GM12865 (cell line): ENCODE measurements at regions not wholly inside any gene's neighbourhood (a gene's known extent, or its start where the extent isn't known, plus 50 kb on each side); places are given as distances from the start of the nearest gene placed in this dataset.
"Not testable (repeated sequence)": the region's sequence is repeated elsewhere in the genome, so short reads cannot be mapped to it uniquely, and the experiment has no call there.

ENCODE experiments used
- DNase-seq: peaks from one replicate; pipeline ENCODE4 v3.0.0; 2010; ENCODE audit warnings: low read depth
- H3K4me3 ChIP-seq: 2 replicates; pipeline ENCODE4 v1.5.1; 2011; ENCODE audit warnings: mild to moderate bottlenecking, low read depth, low read length, control low read depth
- CTCF ChIP-seq: IDR thresholded peaks from 2 replicates; pipeline ENCODE4 v1.5.1; 2011; ENCODE audit warnings: low read length, control low read depth, low read depth, inconsistent platforms; ENCODE audit not compliant: insufficient read depth; ENCODE audit errors: missing control alignments

DNA sequence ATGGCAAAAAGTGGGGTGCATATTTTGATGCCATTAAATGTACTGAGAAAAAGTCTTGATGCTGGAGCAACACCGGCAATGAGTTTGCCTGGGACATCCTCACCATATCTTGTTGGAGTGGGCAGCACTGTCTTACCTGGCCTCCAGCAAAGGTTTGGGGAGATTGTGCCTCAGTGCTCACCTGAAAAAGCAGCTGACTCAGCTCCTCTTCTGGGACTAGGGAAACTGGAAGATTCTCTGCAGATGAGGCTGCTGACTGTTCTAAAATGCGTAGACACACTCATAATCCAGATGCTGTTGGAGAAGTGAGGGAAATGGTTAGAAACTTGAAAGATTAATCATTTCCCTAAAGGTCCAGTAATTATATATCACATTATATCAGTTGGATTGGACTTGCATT lies 593.7 kb upstream of the HS3ST1 start:
- DNase-seq = no peak
- H3K4me3 ChIP-seq = no peak overlapping the region
- no peak for TF ChIP-seq CTCF

GRCh38 chr4:12016729-12017128 lies 588.0 kb upstream of the HS3ST1 start:
- no peak overlapping the region for H3K4me3 ChIP-seq
- no peak for DNase-seq
- no peak for TF ChIP-seq CTCF

- DNase-seq = no peak
- no peak overlapping the region for H3K4me3 ChIP-seq
- no peak for TF ChIP-seq CTCF
Observed at GRCh38 chr4:12005471-12005870, 576.8 kb upstream of the HS3ST1 start.

DNA sequence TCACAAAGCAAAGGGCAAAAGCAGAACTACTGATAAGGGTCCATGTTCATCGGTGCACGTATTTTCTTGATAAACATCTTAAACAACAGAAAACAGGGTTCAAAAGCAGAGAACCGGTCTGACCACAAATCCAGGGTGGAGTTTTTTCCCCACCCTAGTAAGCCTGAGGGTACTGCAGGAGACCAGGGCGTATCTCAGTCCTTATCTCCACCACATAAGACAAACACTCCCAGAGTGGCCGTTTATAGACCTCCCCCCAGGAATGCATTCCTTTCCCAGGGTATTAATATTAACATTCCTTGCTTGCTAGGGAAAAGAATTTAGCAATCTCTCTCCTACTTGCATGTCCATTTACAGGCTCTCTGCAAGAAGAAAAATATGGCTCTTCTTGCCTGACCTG lies 567.9 kb upstream of the HS3ST1 start:
- not testable (repeated sequence) for DNase-seq, H3K4me3 ChIP-seq

DNA sequence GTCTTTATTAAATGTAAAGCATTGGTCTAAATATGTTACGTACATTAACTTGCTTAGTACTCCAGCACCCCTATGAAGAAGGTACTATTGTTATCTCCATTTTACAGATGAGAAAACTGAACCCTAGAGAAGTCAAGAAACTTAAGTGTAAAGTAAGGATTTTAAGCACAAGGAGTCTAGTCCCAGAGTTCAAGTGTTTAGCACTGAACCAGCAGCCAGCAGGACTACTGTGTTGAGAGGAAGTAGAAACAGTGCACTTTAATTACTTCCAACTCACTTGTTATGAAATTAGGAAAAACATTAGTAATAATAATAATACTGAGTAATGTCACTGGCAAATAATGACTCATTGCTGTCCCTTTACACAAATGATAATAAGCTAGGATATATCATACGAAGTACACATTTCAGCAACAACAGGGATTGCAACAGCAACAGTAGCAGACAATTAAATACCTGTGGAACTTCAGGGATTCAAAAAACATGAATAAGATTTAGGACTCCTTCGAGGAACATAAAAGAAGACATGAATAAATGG lies 548.1 kb upstream of the HS3ST1 start:
- DNase-seq = no peak
- no peak overlapping the region for H3K4me3 ChIP-seq
- TF ChIP-seq CTCF = no peak

DNA sequence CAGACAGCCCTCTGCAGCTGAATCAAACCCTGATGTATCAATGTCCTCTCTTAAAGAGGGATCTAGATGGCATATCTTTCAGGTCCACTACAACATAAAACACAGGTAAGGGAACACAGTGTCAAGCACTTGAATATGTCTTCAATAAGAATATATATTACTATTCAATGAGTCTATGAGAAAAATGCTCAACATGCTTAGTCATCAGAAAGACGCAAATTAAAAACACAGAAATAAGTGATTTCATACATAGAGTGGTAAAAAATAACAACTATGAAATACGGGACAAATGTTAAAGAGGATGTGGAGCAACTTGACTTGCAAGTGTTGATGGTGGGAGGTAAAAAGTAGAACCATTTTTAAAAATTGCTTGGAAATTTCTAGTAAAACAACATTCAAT lies 544.6 kb upstream of the HS3ST1 start:
- no peak for TF ChIP-seq CTCF
- DNase-seq = no peak
- no peak overlapping the region for H3K4me3 ChIP-seq

GRCh38 chr4:11970754-11971153 lies 542.1 kb upstream of the HS3ST1 start:
- no peak overlapping the region for H3K4me3 ChIP-seq
- no peak for TF ChIP-seq CTCF
- no peak for DNase-seq
